Transverse colon (tissue), 4 donors: ENCODE measurements at regions not wholly inside any gene's neighbourhood (a gene's known extent, or its start where the extent isn't known, plus 50 kb on each side); places are given as distances from the start of the nearest gene placed in this dataset.

Experiments used
- DNase-seq: peaks from one replicate; pipeline ENCODE4 v3.0.0-alpha.2; 2019
- H3K27ac ChIP-seq, 4 donors: fragments of 200-600 bp; sonication (generic); 2 replicates each; pipeline ENCODE4 v1.5.1; 2016 to 2018; ENCODE audit warnings: inconsistent platforms in 4 of 4
- H3K27me3 ChIP-seq: fragments of 200-600 bp; sonication (generic); 2 replicates; pipeline ENCODE4 v1.5.1; 2017; ENCODE audit warnings: inconsistent platforms
- H3K36me3 ChIP-seq, 4 donors: fragments of 200-600 bp; sonication (generic); 2 replicates each; pipeline ENCODE4 v1.5.1; 2017 to 2019; ENCODE audit warnings: inconsistent platforms in 4 of 4
- H3K4me1 ChIP-seq, 4 donors: fragments of 200-600 bp; sonication (generic); 2 replicates each; pipeline ENCODE4 v1.5.1; 2017 to 2020; ENCODE audit warnings: inconsistent platforms in 4 of 4
- H3K4me3 ChIP-seq, 4 donors: fragments of 200-600 bp; sonication (generic); 1 replicate in 1 of 4; 2 replicates in 3 of 4; pipeline versions ENCODE4 v1.5.1 to v1.6.1; 2017 to 2019; ENCODE audit warnings: inconsistent platforms in 4 of 4
- H3K9me3 ChIP-seq, 2 donors: fragments of 200-600 bp; sonication (generic); 2 replicates each; pipeline ENCODE4 v1.5.1; 2017 to 2019; ENCODE audit warnings: inconsistent platforms in 2 of 2
- EP300 ChIP-seq: sonication (generic); formaldehyde crosslinking; IDR thresholded peaks from one replicate; pipeline ENCODE4 v1.6.1; 2017; ENCODE audit warnings: antibody characterized with exemption, low read depth
- POLR2A ChIP-seq: fragments of 450-650 bp; IDR thresholded peaks from one replicate; pipeline ENCODE4 v1.6.1; 2016; ENCODE audit warnings: antibody characterized with exemption, mild to moderate bottlenecking, moderate library complexity
- POLR2AphosphoS5 ChIP-seq, 3 donors: sonication (generic); formaldehyde crosslinking; IDR thresholded peaks; one replicate each; pipeline ENCODE4 v1.6.1; 2016; ENCODE audit warnings: antibody characterized with exemption in 3 of 3
- whole genome bisulfite sequencing, 2 donors: methylation state at CpG; one replicate each; pipeline ENCODE4 v1.1.5; 2018; ENCODE audit warnings: low coverage in 1 of 2; 5-methylcytosine and 5-hydroxymethylcytosine counted together
- in situ Hi-C, 4 donors: fragments of 200-750 bp; cut with MboI; loops; one replicate each; pipeline versions ENCODE4 v1.15.0 to v1.15.1; 2017; ENCODE audit warnings: low sequenced_read_pairs in 3 of 4, low pct_ligation_motif_present in 1 of 4, low pct_unique_long_range_greater_than_20kb in 1 of 4
- intact Hi-C: fragments of 100-400 bp; cut with DNase I; formaldehyde crosslinking; loops from one replicate; pipeline ENCODE4 v1.15.1; 2023; ENCODE audit warnings: low total_unique reads
- TF ChIP-seq, protein P1 (sequence below), 5 experiments: fragments of 200-600 bp in 3 of 5; fragments of 450-650 bp in 2 of 5; sonication (generic) in 3 of 5; IDR thresholded peaks; 1 replicate in 2 of 5; 2 replicates in 3 of 5; pipeline ENCODE4 v1.5.1; 2016 to 2017; ENCODE audit warnings: antibody characterized with exemption in 5 of 5, inconsistent platforms in 3 of 5, mild to moderate bottlenecking in 2 of 5, moderate library complexity in 1 of 5

DNA sequence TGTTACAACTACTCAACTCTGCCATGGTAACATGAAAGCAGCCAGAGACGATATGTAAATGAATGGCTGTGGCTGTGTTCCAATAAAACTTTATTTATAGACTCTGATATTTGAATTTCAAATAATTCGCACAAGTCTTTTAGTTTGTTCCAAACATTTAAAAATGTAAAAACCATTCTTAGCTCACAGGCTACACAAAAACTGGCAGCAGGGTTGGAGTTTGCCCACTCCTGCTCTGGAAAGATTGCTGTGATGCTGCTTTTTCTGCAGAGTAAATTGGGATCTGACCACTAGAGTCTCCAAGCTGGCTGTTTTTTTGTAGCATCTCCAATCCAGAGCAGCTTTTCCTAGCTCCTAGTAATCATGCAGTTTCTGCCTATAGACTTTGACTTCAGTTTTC, 157.5 kb downstream of the CHRM3 start:
- no peaks in the 10 kb centered on the region for H3K9me3 ChIP-seq
- in situ Hi-C loops, result no loop called here
- WGBS, 2 donors, result 78 to 83% methylated on average over 2 of the region's 2 CpGs

DNA sequence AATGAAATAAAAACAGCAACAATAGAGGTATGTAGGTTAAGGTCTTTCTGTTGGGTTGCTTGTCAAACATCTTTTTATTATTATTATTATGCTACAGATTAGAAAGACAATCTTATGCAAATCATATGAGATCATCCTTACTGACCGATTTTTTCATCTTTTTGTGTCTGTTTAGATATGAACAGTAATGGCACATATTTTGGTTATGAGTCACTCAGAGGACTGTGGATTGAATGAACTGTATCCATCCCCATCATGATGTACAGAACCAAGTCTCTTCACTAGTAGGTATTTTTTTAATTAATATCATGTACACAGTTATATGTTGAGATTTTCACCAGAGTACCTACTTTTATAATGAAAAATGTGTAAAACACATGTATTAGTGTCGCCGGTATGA, 159.1 kb downstream of the CHRM3 start:
- Histone ChIP-seq H3K9me3 (no peaks in the 10 kb centered on the region), H3K27me3 (no peaks in the 10 kb centered on the region), H3K36me3 (no peaks in the 10 kb centered on the region), H3K4me1 (no peaks in the 10 kb centered on the region), H3K27ac (no peak overlapping the region), H3K4me3 (no peak overlapping the region)
- no peak for DNase-seq
- in situ Hi-C loops (no loop called here), intact Hi-C loops (no loop called here)
- TF ChIP-seq, protein P1, sequence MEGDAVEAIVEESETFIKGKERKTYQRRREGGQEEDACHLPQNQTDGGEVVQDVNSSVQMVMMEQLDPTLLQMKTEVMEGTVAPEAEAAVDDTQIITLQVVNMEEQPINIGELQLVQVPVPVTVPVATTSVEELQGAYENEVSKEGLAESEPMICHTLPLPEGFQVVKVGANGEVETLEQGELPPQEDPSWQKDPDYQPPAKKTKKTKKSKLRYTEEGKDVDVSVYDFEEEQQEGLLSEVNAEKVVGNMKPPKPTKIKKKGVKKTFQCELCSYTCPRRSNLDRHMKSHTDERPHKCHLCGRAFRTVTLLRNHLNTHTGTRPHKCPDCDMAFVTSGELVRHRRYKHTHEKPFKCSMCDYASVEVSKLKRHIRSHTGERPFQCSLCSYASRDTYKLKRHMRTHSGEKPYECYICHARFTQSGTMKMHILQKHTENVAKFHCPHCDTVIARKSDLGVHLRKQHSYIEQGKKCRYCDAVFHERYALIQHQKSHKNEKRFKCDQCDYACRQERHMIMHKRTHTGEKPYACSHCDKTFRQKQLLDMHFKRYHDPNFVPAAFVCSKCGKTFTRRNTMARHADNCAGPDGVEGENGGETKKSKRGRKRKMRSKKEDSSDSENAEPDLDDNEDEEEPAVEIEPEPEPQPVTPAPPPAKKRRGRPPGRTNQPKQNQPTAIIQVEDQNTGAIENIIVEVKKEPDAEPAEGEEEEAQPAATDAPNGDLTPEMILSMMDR (IDR thresholded peaks at IDR 0.05), result no peak
- TF ChIP-seq POLR2A (no peak), POLR2AphosphoS5 (IDR thresholded peaks at IDR 0.05) (no peak), EP300 (no peak)
- 85 to 90% methylated on average over 3 of the region's 3 CpGs for WGBS, 2 donors

More for the DNA sequence above, 157.5 kb downstream of the CHRM3 start:
- Histone ChIP-seq H3K27ac (no peak overlapping the region), H3K27me3 (no peaks in the 10 kb centered on the region), H3K36me3 (no peaks in the 10 kb centered on the region), H3K4me1 (peaks cover 0 to 1% (median under 1%) of the 10 kb centered on the region in 4 donors), H3K4me3 (no peak overlapping the region)
- TF ChIP-seq POLR2AphosphoS5 (IDR thresholded peaks at IDR 0.05), result no peak
- TF ChIP-seq, protein P1 (IDR thresholded peaks at IDR 0.05), result no peak
- no peak for DNase-seq
- intact Hi-C loops, result no loop called here

- H3K36me3 ChIP-seq, result no peaks in the 10 kb centered on the region
- H3K27me3 ChIP-seq, result no peaks in the 10 kb centered on the region
- H3K4me1 ChIP-seq, result no peaks in the 10 kb centered on the region
- WGBS, 2 donors, result 56 to 73% methylated on average over 2 of the region's 2 CpGs
- no peak for DNase-seq
- no peak overlapping the region for H3K27ac ChIP-seq
- TF ChIP-seq EP300, result no peak
- no peak for TF ChIP-seq POLR2AphosphoS5 (IDR thresholded peaks at IDR 0.05)
- no peak for TF ChIP-seq POLR2A
- TF ChIP-seq, protein P1 (IDR thresholded peaks at IDR 0.05), result no peak
- H3K9me3 ChIP-seq, result no peaks in the 10 kb centered on the region
- intact Hi-C loops, result no loop called here
- H3K4me3 ChIP-seq, result no peak overlapping the region
- in situ Hi-C loops, result no loop called here
Observed at GRCh38 chr1:239547987-239548386, 161.6 kb downstream of the CHRM3 start.

DNA sequence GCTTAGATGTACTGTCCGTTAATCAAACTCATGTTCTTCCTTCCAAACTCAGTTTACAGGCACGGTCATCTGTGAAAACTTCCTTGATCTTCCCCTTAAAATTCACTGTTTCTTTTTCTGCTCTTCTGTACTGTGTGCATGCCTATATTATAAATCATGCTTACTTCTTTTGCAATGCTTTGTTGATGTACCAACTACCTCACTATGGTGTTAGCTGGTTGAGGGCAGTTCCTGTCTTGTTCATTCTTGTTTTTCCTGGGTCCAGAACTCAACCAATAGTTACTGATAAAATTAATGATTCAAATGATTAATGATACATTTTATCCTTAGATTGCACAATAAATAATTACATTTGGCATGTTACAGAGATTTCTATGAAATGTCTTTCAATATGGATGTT, 163.8 kb downstream of the CHRM3 start:
- no peak overlapping the region for H3K4me3 ChIP-seq
- no peak overlapping the region for H3K27ac ChIP-seq
- intact Hi-C loops, result no loop called here
- H3K27me3 ChIP-seq, result no peaks in the 10 kb centered on the region
- no peaks in the 10 kb centered on the region for H3K9me3 ChIP-seq
- DNase-seq, result no peak
- whole genome bisulfite sequencing, 2 donors, result 85% methylated on average over 2 of the region's 2 CpGs; no CpG with 5 or more reads in 1 of the 2 donors
- in situ Hi-C loops, result no loop called here
- TF ChIP-seq POLR2AphosphoS5 (IDR thresholded peaks at IDR 0.05), result no peak
- no peak for TF ChIP-seq POLR2A
- TF ChIP-seq, protein P1 (IDR thresholded peaks at IDR 0.05), result no peak
- no peak for TF ChIP-seq EP300
- no peaks in the 10 kb centered on the region for H3K4me1 ChIP-seq
- H3K36me3 ChIP-seq, result no peaks in the 10 kb centered on the region
